Keratinocyte (primary cell): ENCODE measurements at regions not wholly inside any gene's neighbourhood (a gene's known extent, or its start where the extent isn't known, plus 50 kb on each side); places are given as distances from the start of the nearest gene placed in this dataset.

ENCODE experiments used
- CTCF ChIP-seq, 3 experiments: IDR thresholded peaks in 1 of 3; conservative IDR thresholded peaks in 1 of 3; optimal IDR thresholded peaks in 1 of 3; 2 replicates in 2 of 3; 3 replicates in 1 of 3; pipeline versions ENCODE3 to v1.5.1; 2011; ENCODE audit warnings: low read length in 3 of 3, mild to moderate bottlenecking in 3 of 3, moderate library complexity in 2 of 3, control low read depth in 1 of 3, inconsistent platforms in 1 of 3; ENCODE audit not compliant: insufficient read depth in 2 of 3; ENCODE audit errors: extremely low read depth in 1 of 3
- EZH2 ChIP-seq: IDR thresholded peaks from one replicate; pipeline ENCODE4 v1.6.1; 2012; ENCODE audit warnings: inconsistent platforms, mild to moderate bottlenecking, low read length, moderate library complexity

- no peak for TF ChIP-seq EZH2
- TF ChIP-seq CTCF (optimal IDR thresholded peaks at IDR 0.05 in 1 of 3, IDR thresholded peaks at IDR 0.05 in 1 of 3, conservative IDR thresholded peaks at IDR 0.05 in 1 of 3; ENCODE audit: extremely low read depth in 1 of 3, insufficient read depth in 2 of 3, low read length in 3 of 3) = no peak
Measured at GRCh38 chr5:99544356-99544755, 615.5 kb upstream of the CHD1 start.
